ENCODE measurements at regions not wholly inside any gene's neighbourhood (a gene's known extent, or its start where the extent isn't known, plus 50 kb on each side); places are given as distances from the start of the nearest gene placed in this dataset.

DNA sequence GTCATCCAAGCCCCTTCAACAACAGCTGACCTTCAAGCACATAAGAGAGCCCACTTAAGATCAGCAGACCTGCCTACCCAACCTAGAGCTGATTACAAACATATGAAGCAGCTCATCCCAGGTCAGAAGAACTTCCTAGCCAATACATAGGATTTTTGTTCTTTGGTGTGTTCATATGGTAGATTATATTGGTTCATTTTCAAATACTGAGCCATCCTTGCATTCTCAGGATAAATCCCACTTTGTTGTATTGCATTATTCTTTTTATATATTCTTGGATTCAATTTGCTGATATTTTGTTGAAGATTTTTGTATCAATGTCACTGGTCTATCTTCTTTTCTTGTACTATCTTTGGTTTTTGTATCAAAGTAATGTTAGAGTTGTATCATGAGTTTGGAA, 107.3 kb upstream of the STT3B start:
- no peak for DNase-seq (ENCODE audit: low read depth)

DNA sequence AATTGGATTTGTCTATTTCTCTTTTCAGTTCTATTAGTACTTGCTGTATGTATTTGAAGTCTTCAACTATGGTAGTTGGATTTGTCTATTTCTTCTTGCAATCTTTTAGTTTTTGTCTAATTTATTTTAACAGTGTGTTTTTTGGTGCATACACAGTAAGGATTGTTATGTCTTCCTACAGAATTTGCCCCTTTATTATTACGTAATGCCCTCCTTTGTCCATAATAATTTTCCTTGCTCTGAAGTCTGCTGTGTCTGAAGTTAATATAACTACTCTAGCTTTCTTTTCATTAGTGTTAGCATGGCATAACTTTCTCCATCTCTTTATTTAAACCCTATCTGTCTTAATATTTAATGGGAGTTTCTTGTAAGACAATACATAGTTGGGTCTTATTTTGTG, 105.1 kb upstream of the STT3B start:
- DNase-seq (ENCODE audit: low read depth), result no peak

DNA sequence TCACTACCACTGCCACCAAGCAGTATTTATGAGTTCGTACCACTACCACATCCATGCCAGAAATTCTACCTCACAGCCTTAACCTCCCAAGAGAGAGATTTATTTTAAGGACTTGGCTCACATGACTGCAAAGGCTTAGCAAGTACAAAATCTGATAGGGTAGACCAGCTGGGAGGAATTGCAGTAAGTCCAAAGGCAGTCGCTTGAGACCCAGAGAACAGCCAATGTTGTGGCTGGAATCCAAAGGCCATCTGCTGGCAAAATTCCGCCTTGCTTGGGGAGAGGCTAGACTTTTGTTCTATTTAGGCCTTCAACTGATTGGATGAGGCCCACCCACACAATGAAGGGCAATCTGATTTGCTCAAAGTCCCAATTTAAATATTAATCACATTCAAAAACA, 101.4 kb upstream of the STT3B start:
- no peak for DNase-seq (ENCODE audit: low read depth)

DNA sequence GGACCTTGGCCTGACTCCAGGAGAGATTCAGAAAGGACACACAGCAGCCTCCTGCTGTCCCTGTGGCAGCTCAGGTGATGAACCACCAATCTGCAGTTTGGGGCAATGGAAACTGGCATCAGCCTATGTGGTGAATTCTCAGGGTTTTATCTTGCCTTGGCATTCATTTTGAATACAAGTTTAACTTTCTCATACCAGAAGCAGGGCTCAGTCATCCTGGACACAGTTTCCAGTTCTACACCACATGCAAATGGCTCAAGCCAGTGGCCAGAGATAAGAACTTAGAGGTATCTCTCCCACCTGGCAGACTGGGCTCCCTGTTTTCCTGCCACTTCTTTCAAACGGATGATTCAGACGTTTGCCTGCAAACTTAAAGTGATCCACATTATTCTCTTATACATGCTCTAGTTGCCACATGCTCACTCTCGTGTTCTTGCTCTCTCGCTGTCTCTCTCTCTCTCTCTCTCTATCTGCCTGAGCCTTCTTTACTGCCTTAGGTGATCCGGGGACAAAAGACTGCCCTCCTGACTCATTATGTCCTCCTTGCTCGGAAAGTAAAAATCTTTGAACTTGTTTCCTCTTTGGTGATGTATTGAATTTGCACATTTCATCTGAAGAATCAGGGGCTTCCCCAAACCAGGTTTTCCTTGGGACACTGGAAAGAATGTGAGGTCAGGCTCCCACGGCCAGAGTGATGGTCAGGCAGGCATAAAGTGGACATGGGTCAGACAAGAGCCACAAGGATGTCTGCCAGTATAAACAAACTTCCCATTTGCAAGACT, 99.6 kb upstream of the STT3B start:
- no peak for DNase-seq (ENCODE audit: low read depth)

DNA sequence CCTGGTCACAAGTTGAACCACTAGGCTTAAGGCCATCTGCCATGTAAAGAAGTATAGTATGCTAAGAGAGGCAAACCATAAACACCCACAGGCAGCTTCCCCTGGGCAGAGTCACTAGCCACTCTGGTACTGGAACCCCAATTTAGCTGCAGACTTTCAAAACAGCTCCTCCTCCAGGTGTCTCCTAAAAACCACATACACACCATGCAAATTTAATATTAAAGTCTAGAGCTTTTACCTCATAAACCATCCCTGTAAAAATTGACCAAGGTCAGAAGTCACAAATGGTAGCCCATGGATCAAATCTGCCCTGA, 99.1 kb upstream of the STT3B start:
- DNase-seq (ENCODE audit: low read depth), result no peak

DNA sequence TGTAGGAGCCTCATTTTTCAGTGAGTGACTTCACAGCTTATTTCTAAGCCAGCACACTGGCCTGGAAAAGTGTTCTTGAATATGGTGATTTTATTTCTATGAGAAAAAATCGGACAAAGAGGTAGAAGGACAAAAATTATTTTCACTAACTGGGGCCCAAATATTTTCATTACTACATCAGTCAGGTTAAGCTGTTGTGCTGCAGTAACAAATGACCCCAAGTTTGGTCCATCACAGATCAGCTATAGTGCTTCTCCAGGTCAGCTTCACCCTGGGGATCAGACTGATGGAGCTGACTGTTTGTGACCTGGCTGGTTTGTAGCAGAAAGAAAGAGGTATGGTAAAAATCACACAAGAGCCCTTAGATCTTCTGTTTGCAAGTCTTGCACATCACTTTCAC, 97.9 kb upstream of the STT3B start:
- no peak for DNase-seq (ENCODE audit: low read depth)

DNA sequence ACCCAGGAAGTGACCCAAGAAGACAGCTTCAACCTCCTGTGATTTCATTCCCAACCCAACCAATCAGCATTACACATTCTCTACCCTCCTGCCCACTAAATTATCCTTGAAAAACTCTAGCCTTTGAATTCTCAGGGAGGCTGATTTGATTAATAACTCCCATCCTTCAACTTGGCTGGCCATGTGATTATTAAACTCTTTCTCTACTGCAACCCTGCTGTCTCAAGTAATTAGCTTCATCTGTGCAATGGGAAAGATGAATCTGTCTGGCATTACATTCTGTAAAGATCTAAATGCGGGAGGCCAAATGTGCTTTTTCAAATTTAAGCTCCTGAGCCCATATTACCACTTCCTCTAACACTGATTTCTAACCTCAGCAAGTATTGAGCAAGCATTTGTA, 95.9 kb upstream of the STT3B start:
- DNase-seq (ENCODE audit: low read depth), result no peak

DNA sequence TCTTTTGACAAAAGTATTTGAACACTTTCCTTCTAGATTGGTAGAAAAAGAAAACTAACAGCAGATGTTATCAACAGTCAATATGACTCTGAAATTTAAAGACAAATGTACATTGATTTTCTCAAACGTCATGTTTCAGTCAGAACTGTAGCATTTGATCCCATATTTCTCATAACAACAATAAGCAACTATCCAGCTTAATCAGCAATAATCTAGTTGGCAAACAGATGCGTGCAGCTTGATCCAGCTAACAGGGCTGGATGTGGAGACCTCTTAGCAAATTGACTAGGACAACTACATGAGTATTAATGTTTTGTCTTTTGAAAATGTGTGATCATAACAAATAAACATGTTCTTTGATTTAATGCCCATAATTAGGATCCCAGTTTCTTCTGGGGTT, 94.0 kb upstream of the STT3B start:
- DNase-seq (ENCODE audit: low read depth), result no peak

DNA sequence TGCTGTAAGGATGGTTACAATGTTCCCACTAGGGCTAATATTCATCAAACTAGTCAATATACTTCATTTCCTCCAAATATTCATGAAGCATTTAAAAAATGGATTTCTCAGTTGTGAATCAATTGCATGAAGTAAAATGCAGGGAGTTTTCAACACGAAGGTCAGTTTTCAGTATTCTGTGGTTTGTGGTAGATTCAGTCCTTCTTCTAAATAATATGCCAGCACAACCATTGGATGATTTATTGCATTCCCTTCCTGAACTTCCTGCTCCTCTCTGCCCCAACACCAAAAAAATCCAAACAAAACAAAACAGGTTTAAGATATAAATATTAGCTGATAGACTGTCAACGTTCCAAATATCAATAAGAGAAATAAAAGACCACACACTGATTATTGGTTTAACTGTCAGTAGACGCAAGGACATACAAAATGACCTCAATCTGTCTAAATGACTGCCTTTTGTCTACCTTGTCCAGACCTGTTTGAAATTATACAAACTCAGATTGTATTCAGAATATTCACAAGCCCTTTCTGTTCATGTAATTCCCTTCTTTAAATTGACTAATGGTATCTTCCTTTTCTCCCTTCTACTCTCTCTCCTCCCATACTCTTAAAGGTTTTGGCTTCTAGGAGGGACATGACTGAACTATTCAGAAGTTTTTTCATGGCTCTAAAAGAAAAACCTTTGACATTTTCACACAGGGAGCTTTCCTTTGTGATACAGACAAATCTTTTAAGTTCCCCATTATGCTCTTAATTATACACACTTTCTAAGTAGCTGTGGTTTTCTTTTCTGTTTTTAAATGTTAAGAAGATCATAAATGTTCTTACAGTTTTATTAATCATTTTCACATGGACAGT, 92.6 kb upstream of the STT3B start:
- DNase-seq (ENCODE audit: low read depth), result no peak

DNA sequence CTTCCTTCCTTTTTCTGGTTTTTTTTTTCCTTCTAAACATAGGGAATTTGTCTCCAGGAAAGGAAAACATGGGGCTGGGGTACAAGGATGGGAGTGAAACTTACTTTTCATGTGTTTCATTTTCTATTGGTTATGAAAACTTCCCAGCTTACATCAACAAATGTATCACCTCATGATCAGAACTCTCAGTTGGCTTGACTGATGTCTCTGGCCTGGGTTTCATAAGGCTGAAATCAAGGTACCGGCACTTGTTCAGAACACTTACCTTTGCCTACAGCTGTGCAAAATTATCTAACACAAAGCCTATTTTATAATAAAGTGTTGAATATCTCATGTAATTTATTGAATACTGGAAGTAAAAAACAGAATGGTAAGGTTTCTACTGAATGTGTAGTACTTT, 91.8 kb upstream of the STT3B start:
- no peak for DNase-seq (ENCODE audit: low read depth)

DNA sequence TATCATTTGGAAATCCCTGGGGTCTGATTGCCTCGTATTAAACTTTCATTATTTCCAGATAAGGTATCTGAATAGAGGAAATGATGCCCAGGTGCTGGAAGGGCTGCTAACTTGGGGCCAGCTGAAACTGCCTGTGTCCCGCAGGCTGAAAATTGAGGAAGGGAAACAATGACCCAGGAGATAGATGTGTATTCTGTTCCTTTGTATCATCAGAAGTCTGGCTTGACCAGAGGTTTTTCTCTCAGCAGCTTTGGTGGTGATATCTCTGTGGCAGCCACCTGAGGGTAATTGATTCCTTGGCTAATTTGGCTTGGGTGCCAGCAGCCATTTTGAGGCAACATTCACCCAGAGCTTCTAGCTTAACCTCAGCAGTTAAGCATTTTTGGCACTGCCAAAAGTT, 90.0 kb upstream of the STT3B start:
- DNase-seq (ENCODE audit: low read depth), result no peak

DNA sequence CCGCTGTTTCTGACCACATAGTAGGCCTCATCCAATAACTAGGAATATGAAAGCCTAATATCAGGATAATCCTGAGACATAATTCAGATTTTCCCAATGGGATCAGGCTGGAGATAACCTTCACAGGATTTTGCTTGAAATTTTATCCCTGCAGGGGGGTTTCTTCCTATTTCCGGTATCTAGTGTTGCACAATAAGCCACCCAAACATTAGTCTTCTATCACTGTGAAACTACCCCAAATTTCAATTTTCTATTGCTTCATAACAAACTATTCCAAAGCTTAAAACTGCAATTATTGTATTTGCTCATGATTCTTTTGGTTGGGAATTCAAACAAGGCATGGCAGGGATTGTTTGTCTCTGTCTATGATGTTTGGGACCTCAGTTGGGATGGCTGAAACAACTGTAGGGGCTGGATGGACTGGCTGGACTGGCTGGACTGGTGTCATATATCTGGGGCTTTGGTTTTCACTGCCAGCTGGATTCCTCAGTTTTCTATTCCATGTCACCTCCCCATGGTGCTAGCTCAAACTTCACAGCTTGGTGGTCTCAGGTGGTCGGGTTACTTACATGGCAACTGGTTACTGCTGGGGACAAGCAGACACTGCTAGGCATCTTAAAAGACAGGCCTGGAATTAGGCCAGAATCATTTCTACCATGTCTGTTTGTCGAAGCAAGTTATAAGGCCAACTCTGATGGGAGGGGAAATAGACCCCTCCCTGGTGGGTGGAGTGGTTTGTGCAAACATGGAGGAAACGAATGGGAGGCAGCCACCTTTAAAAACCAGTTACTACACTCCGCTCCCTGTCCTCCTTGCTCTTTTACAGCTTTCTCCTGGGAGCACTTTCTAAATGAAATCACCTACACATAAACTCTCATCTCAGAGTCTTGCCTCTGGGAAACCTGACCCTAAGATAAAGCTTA, 88.2 kb upstream of the STT3B start:
- DNase-seq (ENCODE audit: low read depth), result no peak

DNA sequence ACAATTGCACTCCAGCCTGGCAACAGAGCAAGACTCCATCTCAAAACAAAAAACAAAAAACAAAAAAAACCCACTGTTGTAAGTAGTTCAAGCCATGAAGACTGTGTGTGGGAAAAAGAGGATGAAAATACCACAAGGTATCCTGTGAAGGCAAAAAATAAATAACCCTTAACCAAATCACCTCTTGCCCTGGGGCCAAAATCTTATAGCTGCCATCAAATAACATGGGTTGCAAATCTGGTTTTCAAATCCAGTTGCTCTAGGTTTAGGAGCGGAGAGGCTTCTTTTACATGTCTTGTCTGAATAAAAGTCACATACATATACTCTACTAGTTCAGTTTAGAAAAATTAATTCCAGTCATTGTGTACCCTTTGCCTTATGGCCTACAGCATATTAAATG, 87.0 kb upstream of the STT3B start:
- no peak for DNase-seq (ENCODE audit: low read depth)

DNA sequence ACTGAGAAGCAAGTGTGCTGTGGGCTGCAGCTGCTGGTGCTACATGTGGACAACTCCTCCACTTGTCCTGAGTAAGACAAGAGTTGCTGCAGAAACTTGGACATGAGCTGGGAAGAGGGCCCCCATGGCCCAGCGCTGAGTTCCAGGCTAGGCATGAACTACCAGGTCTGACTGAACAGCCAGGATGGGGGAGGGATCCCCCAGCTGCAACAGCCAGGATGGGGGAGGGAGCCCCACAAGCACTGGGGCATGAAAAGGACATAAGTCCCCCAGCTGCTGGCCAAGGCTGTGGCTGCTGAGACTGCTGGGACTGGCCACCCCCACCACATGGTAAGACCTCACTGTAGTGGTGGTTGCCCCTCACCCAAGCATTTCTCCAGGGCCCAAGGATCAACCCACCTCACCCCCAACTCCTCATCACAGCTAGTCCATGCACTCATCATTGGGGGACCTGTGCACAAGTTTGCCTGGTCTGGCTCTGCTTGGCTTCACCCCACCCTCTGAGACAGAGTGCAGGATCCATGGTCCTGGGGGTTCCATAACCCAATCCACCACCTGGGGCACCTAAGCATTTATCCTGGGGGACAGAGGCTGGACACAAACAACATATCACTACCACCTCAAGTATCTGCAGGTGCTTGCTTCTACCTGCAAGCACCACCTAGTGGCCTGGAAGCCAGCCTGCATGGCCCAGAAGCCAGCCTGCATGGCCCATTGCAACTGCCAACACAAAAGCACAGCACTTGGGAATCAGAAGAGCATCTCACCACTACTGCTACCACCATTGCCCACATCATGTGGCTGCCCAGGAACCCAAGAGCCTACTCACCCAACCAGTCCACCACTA, 84.5 kb upstream of the STT3B start:
- peak; percentile 22 for DNase-seq (ENCODE audit: low read depth)

DNA sequence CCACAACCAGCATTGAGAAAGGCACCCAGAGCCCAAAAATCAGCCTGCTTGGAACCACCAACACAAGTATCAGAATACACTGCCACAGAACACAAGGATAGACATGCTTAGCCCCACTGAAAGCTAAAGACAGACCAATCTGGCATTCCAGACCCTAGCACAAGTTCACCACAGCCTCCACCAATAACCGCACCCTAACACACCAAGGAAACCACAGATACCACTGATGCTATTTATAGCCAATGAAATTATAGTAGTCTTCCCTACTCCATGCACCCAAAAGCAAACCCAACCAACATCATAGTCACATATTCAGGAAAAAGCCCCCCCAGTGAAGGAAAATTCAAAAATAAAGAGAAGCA, 83.9 kb upstream of the STT3B start:
- DNase-seq (ENCODE audit: low read depth), result no peak

DNA sequence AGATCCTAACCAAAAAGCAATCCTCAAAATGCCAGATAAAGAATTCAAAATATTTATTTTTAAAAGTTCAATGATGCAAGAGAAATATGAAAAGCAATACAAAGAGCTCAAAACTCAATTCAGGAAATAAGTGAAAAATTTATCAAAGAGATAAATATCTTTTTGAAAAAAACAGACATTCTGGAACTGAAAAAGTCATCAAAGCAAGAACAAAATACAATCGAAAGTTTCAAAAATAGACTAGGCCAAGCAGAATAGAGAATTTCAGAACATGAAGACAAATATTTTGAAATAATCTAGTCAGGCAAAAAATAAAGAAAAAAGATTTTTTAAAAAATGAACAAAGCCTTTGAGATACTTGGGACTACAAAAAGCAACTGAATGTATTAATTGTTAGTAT, 83.4 kb upstream of the STT3B start:
- no peak for DNase-seq (ENCODE audit: low read depth)

DNA sequence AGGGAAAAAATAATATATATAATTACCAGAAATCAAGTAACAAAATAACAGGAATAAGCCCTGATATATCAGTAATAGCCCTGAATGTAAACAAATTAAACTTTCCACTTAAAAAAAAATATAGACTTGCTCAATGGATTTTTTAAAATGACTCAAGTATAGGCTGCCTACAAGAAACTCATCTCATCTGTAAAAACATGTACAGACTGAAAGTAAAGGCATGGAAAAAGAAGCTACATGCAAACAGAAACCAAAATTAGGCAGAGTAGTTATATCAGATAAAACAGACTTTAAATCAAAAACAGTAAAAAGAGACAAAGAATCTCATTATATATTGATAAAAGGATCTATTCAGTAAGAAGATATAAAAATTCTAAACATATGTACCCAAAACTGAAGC, 82.4 kb upstream of the STT3B start:
- DNase-seq (ENCODE audit: low read depth), result no peak

DNA sequence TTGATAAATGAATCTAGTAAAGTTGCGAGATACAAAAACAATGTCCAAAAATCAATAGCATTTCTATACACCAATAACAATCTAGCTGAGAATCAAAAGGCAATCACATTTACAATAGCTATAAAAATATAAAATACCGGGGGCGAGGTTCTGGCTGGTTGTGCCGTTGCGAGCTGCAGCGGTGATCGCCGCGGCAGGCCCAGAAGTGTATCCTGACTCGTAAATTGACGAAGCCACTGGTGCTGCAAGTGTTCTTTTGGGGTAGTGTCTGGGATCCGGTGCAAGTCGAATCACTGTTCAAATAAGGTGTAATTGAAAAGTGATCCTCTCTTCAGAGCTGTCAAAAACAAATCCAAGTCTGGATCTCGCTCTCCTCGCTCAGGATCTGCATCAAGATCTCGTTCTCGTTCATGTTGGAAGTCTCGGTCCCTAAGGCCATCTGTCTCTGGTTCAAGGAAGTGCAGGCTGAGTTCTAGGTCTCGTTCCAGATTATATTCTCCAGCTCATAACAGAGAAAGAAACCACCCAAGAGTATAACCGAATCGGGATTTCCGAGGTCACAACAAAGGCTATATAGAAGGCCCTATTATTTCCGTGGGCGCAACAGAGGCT, 80.1 kb upstream of the STT3B start:
- no peak for DNase-seq (ENCODE audit: low read depth)

DNA sequence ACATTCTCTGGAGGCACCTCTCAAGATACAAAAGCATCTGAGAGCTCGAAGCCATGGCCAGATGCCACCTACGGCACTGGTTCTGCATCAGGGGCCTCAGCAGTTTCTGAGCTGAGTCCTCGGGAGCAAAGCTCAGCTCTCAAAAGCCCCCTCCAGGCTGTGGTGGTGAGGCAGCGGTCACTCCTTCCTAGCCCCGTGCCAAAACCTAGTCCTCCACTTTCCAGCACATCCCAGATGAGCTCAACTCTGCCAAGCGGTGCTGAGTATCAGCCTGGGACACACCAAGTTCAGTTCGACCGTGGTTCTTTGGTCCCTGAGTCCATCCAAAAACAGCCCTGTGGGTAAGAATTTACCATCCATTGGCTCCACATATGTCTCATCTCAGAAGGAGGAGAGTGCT, 79.3 kb upstream of the STT3B start:
- DNase-seq (ENCODE audit: low read depth), result no peak

DNA sequence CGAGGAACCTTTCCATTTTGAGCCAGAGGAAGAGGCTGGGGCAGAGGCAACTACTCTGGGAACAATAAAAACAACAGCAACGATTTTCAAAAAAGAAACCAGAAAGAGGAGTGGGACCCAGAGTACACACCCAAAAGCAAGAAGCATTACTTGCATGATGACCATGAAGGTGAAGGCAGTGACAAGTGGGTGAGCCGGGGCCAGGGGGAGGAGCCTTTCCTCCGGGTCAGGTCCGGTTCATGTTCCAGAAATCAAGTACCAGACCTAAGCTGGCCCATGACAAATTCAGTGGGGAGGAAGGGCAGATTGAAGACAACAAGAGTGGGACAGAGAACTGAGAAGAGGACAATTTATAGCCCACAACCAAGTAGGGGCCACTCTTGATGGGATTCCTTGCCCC, 77.2 kb upstream of the STT3B start:
- DNase-seq (ENCODE audit: low read depth), result no peak

DNA sequence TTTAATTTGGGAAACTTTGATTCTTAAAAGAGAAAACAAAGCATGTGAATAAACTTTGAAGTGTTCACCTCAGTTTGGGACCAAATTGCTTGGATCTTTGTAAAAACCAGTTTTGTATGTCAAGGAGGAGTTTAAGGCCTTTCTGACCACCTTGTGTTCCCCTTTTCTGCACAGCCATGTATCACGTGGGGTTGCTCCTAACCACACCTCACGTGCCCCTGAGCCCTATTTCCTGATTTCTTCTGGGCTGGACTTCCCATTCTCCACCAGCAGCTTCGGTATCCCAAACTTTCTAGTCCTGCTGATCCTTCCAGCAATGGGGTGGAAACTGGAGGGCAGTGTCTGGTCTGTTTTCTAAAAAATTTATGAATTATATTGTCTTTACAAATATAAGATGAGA, 76.4 kb upstream of the STT3B start:
- DNase-seq (ENCODE audit: low read depth), result no peak

All from EH (cell line).